M059J (cell line): ENCODE measurements at regions not wholly inside any gene's neighbourhood (a gene's known extent, or its start where the extent isn't known, plus 50 kb on each side); places are given as distances from the start of the nearest gene placed in this dataset.

Source experiments
- DNase-seq: peaks from one replicate; pipeline ENCODE4 v3.0.0-alpha.2; 2012; ENCODE audit warnings: low read depth

- DNase-seq = no peak
Measured at GRCh38 chrX:39692796-39693195, 405.0 kb downstream of the BCOR start.

GRCh38 chrX:39693298-39693697 is 404.5 kb downstream of the BCOR start:
- peak; percentile 15 for DNase-seq

- DNase-seq = peak; percentile 25
Measured at GRCh38 chrX:39702636-39703035, 395.1 kb downstream of the BCOR start.

GRCh38 chrX:39703307-39703706 is 394.5 kb downstream of the BCOR start:
- DNase-seq = no peak

GRCh38 chrX:39704590-39704989 is 393.2 kb downstream of the BCOR start:
- DNase-seq = no peak

- DNase-seq = peak; percentile 92
Measured at GRCh38 chrX:39705290-39705689, 392.5 kb downstream of the BCOR start.

GRCh38 chrX:39709364-39709763 is 388.4 kb downstream of the BCOR start:
- DNase-seq = no peak

- DNase-seq = no peak
Measured at GRCh38 chrX:39709812-39710211, 387.9 kb downstream of the BCOR start.

GRCh38 chrX:39710776-39711175 is 387.0 kb downstream of the BCOR start:
- no peak for DNase-seq

- DNase-seq = no peak
Measured at GRCh38 chrX:39714471-39714870, 383.3 kb downstream of the BCOR start.

- DNase-seq = no peak
Measured at GRCh38 chrX:39716401-39716800, 381.4 kb downstream of the BCOR start.

GRCh38 chrX:39716802-39717540 is 380.8 kb downstream of the BCOR start:
- DNase-seq = no peak

- no peak for DNase-seq
Measured at GRCh38 chrX:39718981-39719380, 378.8 kb downstream of the BCOR start.

- no peak for DNase-seq
Measured at GRCh38 chrX:39720945-39721344, 376.8 kb downstream of the BCOR start.

GRCh38 chrX:39721566-39722279 is 376.0 kb downstream of the BCOR start:
- no peak for DNase-seq

GRCh38 chrX:39724544-39724943 is 373.2 kb downstream of the BCOR start:
- DNase-seq = no peak

- DNase-seq = no peak
Measured at GRCh38 chrX:39725114-39725513, 372.6 kb downstream of the BCOR start.

- peak; percentile 92 for DNase-seq
Measured at GRCh38 chrX:39725928-39726619, 371.7 kb downstream of the BCOR start.

GRCh38 chrX:39726771-39727170 is 371.0 kb downstream of the BCOR start:
- peak; percentile 78 for DNase-seq

- no peak for DNase-seq
Measured at GRCh38 chrX:39728025-39728424, 369.7 kb downstream of the BCOR start.

- DNase-seq = no peak
Measured at GRCh38 chrX:39728852-39729598, 368.7 kb downstream of the BCOR start.
